SH-SY5Y (cell line): ENCODE measurements at regions not wholly inside any gene's neighbourhood (a gene's known extent, or its start where the extent isn't known, plus 50 kb on each side); places are given as distances from the start of the nearest gene placed in this dataset.

Experiments used
- GATA2 ChIP-seq: IDR thresholded peaks from 2 replicates; pipeline ENCODE4 v1.6.1; 2011; ENCODE audit warnings: mild to moderate bottlenecking, low read depth, low read length
- GATA3 ChIP-seq: IDR thresholded peaks from 2 replicates; pipeline ENCODE4 v1.6.1; 2011; ENCODE audit warnings: low read depth, mild to moderate bottlenecking, low read length, moderate library complexity

GRCh38 chr4:164027805-164028204, 533.3 kb downstream of the TMA16 start:
- TF ChIP-seq GATA2: no peak
- TF ChIP-seq GATA3: no peak
